HEK293 (cell line): ENCODE measurements at regions not wholly inside any gene's neighbourhood (a gene's known extent, or its start where the extent isn't known, plus 50 kb on each side); places are given as distances from the start of the nearest gene placed in this dataset.

Source experiments
- CTCF ChIA-PET: fragments of 350-600 bp; formaldehyde crosslinking; extraction: SDS; loops from one replicate; lab custom pipeline; 2021; ENCODE audit warnings: antibody characterized with exemption; lab: Yijun Ruan, JAX
- POLR2A ChIA-PET: fragments of 300-600 bp; formaldehyde crosslinking; extraction: SDS; loops from one replicate; lab custom pipeline; 2020; ENCODE audit warnings: antibody characterized with exemption, inconsistent platforms; lab: Yijun Ruan, JAX
- H3K27ac ChIP-seq: fragments of 200-500 bp; sonication (Bioruptor generic); 2 replicates; pipeline ENCODE4 v1.5.1; 2014; ENCODE audit warnings: low read depth, low read length, control low read depth, inconsistent platforms; ENCODE audit errors: extremely low read depth
- H3K36me3 ChIP-seq, 2 experiments: fragments of 200-500 bp in 1 of 2; sonication (Bioruptor generic) in 1 of 2; 1 replicate in 1 of 2; 2 replicates in 1 of 2; pipeline ENCODE4 v1.5.1; 2014 to 2017; ENCODE audit warnings: inconsistent platforms in 2 of 2, low read length in 2 of 2; ENCODE audit not compliant: control insufficient read depth in 2 of 2, insufficient read depth in 1 of 2
- H3K4me1 ChIP-seq: fragments of 200-500 bp; sonication (Bioruptor generic); 2 replicates; pipeline ENCODE4 v1.5.1; 2014; ENCODE audit warnings: mild to moderate bottlenecking, low read length, inconsistent platforms; ENCODE audit not compliant: control insufficient read depth, insufficient read depth
- H3K4me3 ChIP-seq: 2 replicates; pipeline ENCODE4 v1.5.1; 2011; ENCODE audit warnings: low read depth, mild to moderate bottlenecking, control low read depth, low read length, moderate library complexity
- H3K9me3 ChIP-seq: fragments of 200-500 bp; sonication (Bioruptor generic); 2 replicates; pipeline ENCODE4 v1.5.1; 2014; ENCODE audit warnings: low read depth, low read length, inconsistent platforms; ENCODE audit not compliant: control insufficient read depth, insufficient read depth
- KLF8 ChIP-seq: fragments of 450-650 bp; formaldehyde crosslinking; IDR thresholded peaks from 2 replicates; pipeline ENCODE4 v1.5.1; 2016; ENCODE audit warnings: missing biosample characterization, missing genetic modification characterization
- MEIS1 ChIP-seq: sonication (generic); formaldehyde crosslinking; IDR thresholded peaks from 2 replicates; pipeline ENCODE4 v1.8.1; 2022; ENCODE audit warnings: missing genetic modification reagents, mild to moderate bottlenecking, borderline replicate concordance
- MYNN ChIP-seq: fragments of 450-650 bp; formaldehyde crosslinking; IDR thresholded peaks from 2 replicates; pipeline ENCODE4 v1.5.1; 2016; ENCODE audit warnings: missing biosample characterization, missing genetic modification characterization, borderline replicate concordance
- ZIC2 ChIP-seq: fragments of 450-650 bp; formaldehyde crosslinking; IDR thresholded peaks from 2 replicates; pipeline ENCODE4 v1.5.1; 2016; ENCODE audit warnings: missing biosample characterization, missing genetic modification characterization
- ZNF140 ChIP-seq: fragments of 450-650 bp; formaldehyde crosslinking; IDR thresholded peaks from 2 replicates; pipeline ENCODE4 v1.5.1; 2016; ENCODE audit warnings: missing biosample characterization, missing genetic modification characterization
- ZNF16 ChIP-seq: fragments of 450-650 bp; formaldehyde crosslinking; IDR thresholded peaks from 2 replicates; pipeline ENCODE4 v1.5.1; 2016; ENCODE audit warnings: low read depth, missing biosample characterization, missing genetic modification characterization
- ZNF239 ChIP-seq: fragments of 450-650 bp; formaldehyde crosslinking; IDR thresholded peaks from 2 replicates; pipeline ENCODE4 v1.5.1; 2016; ENCODE audit warnings: missing biosample characterization, missing genetic modification characterization
- ZNF350 ChIP-seq: fragments of 450-650 bp; formaldehyde crosslinking; IDR thresholded peaks from 2 replicates; pipeline ENCODE4 v1.5.0; 2017; ENCODE audit warnings: missing biosample characterization, mild to moderate bottlenecking, missing genetic modification characterization
- ZNF404 ChIP-seq: fragments of 450-650 bp; formaldehyde crosslinking; IDR thresholded peaks from 2 replicates; pipeline ENCODE4 v1.5.1; 2017; ENCODE audit warnings: missing biosample characterization, missing genetic modification characterization
- ZNF416 ChIP-seq: fragments of 450-650 bp; formaldehyde crosslinking; IDR thresholded peaks from 2 replicates; pipeline ENCODE4 v1.5.1; 2016; ENCODE audit warnings: missing biosample characterization, missing genetic modification characterization
- ZNF423 ChIP-seq: fragments of 450-650 bp; formaldehyde crosslinking; IDR thresholded peaks from 2 replicates; pipeline ENCODE4 v1.5.1; 2016; ENCODE audit warnings: missing biosample characterization, missing genetic modification characterization
- ZNF48 ChIP-seq: fragments of 450-650 bp; formaldehyde crosslinking; IDR thresholded peaks from 2 replicates; pipeline ENCODE4 v1.5.1; 2016; ENCODE audit warnings: missing biosample characterization, missing genetic modification characterization
- ZNF521 ChIP-seq: fragments of 450-650 bp; formaldehyde crosslinking; IDR thresholded peaks from 2 replicates; pipeline ENCODE4 v1.5.1; 2017; ENCODE audit warnings: missing biosample characterization, mild to moderate bottlenecking, missing genetic modification characterization
- ZNF549 ChIP-seq: fragments of 450-650 bp; IDR thresholded peaks from 2 replicates; pipeline ENCODE4 v1.5.1; 2018; ENCODE audit warnings: missing biosample characterization, missing genetic modification characterization, mild to moderate bottlenecking, inconsistent platforms, moderate library complexity
- ZNF610 ChIP-seq: fragments of 450-650 bp; formaldehyde crosslinking; IDR thresholded peaks from 2 replicates; pipeline ENCODE4 v1.5.1; 2016; ENCODE audit warnings: missing biosample characterization, missing genetic modification characterization, borderline replicate concordance
- ZNF701 ChIP-seq: fragments of 450-650 bp; formaldehyde crosslinking; IDR thresholded peaks from 2 replicates; pipeline ENCODE4 v1.5.1; 2016; ENCODE audit warnings: missing biosample characterization, missing genetic modification characterization
- ZNF707 ChIP-seq: fragments of 450-650 bp; formaldehyde crosslinking; IDR thresholded peaks from 2 replicates; pipeline ENCODE4 v1.5.1; 2016; ENCODE audit warnings: missing biosample characterization, missing genetic modification characterization
- ZNF768 ChIP-seq: fragments of 450-650 bp; formaldehyde crosslinking; IDR thresholded peaks from 2 replicates; pipeline ENCODE4 v1.5.1; 2018; ENCODE audit warnings: missing biosample characterization, mild to moderate bottlenecking, missing genetic modification characterization
- ZNF776 ChIP-seq: fragments of 450-650 bp; formaldehyde crosslinking; IDR thresholded peaks from 2 replicates; pipeline ENCODE4 v1.5.0; 2017; ENCODE audit warnings: missing biosample characterization, missing genetic modification characterization, borderline replicate concordance
- TF ChIP-seq, protein P1 (sequence below): fragments of 450-650 bp; formaldehyde crosslinking; IDR thresholded peaks from 2 replicates; pipeline ENCODE4 v1.5.1; 2016; ENCODE audit warnings: missing biosample characterization, missing genetic modification characterization
- TF ChIP-seq, protein P2 (sequence below): fragments of 450-650 bp; formaldehyde crosslinking; IDR thresholded peaks from 2 replicates; pipeline ENCODE4 v1.5.1; 2016; ENCODE audit warnings: missing biosample characterization, missing genetic modification characterization
- TF ChIP-seq, protein P3 (sequence below): fragments of 450-650 bp; formaldehyde crosslinking; IDR thresholded peaks from 2 replicates; pipeline ENCODE4 v1.5.1; 2016; ENCODE audit warnings: missing biosample characterization, missing genetic modification characterization
- TF ChIP-seq, protein P4 (sequence below): fragments of 450-650 bp; formaldehyde crosslinking; IDR thresholded peaks from 2 replicates; pipeline ENCODE4 v1.5.1; 2017; ENCODE audit warnings: missing biosample characterization, mild to moderate bottlenecking, missing genetic modification characterization, moderate library complexity
- TF ChIP-seq, protein P5 (sequence below): fragments of 450-650 bp; formaldehyde crosslinking; optimal IDR thresholded peaks from 2 replicates; pipeline ENCODE3; 2016; ENCODE audit warnings: missing biosample characterization, mild to moderate bottlenecking, missing genetic modification characterization

DNA sequence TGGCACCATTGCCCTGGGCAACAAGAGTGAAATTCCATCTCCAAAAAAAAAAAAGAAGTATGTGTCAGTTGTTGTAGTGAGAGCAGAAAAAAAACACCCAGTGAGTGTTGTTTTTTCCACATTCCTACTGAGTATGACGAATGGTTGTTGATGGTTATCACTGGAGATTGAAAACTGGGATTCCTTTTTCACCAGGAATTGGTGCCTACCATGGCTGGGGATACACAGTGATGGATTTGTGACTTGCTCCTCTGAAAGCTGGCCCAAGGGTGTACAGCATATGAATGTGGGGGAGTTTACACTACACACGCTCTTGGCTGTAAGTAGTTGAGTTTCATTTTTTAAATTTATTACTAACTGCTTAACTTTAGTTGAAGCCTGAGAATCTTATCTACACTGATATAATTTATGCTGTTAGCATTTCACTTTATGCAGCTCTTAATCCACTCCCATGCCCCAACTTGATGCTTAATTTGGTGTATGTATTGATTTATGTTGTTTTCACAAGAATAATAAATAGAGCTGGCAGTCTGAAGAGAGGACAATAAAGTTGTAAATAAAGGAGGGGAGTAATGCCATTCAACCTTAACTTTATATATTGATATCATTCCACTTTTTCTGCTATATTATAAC lies 56.0 kb upstream of the MME start (continued):
- TF ChIP-seq, protein P1, sequence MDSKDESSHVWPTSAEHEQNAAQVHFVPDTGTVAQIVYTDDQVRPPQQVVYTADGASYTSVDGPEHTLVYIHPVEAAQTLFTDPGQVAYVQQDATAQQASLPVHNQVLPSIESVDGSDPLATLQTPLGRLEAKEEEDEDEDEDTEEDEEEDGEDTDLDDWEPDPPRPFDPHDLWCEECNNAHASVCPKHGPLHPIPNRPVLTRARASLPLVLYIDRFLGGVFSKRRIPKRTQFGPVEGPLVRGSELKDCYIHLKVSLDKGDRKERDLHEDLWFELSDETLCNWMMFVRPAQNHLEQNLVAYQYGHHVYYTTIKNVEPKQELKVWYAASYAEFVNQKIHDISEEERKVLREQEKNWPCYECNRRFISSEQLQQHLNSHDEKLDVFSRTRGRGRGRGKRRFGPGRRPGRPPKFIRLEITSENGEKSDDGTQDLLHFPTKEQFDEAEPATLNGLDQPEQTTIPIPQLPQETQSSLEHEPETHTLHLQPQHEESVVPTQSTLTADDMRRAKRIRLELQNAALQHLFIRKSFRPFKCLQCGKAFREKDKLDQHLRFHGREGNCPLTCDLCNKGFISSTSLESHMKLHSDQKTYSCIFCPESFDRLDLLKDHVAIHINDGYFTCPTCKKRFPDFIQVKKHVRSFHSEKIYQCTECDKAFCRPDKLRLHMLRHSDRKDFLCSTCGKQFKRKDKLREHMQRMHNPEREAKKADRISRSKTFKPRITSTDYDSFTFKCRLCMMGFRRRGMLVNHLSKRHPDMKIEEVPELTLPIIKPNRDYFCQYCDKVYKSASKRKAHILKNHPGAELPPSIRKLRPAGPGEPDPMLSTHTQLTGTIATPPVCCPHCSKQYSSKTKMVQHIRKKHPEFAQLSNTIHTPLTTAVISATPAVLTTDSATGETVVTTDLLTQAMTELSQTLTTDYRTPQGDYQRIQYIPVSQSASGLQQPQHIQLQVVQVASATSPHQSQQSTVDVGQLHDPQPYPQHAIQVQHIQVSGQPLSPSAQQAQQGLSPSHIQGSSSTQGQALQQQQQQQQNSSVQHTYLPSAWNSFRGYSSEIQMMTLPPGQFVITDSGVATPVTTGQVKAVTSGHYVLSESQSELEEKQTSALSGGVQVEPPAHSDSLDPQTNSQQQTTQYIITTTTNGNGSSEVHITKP (tag by site-specific recombination): 0 out of 2 replicates have a peak, but pooled peaks have one; percentile 17

DNA sequence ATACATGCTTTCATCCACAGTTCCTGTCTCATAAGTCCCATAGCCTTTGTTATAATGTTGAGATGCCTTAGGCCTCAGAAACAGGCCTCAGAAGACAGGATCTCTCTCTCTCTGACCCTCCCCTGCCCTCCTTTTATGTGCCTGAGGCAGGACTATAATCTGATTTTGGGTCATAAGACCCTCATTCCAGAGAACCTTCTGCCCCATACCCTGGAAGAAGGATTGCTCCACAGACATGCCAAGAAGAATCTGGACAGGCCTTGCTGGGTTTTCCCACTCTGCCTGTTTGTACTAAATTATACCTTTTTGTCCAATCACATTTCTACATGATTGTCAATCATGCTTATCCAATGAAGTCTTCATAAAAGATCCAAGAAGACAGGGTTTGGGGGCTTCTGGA lies 57.2 kb upstream of the MME start:
- TF ChIP-seq ZNF521 (tag by site-specific recombination) (no peak), ZNF707 (tag by site-specific recombination) (no peak), ZNF48 (tag by site-specific recombination) (no peak), MEIS1 (CRISPR knock-in tag) (no peak), ZNF16 (tag by site-specific recombination) (no peak), ZNF701 (tag by site-specific recombination) (no peak), MYNN (tag by site-specific recombination) (no peak), ZNF140 (no peak), ZNF404 (tag by site-specific recombination) (no peak), ZNF776 (tag by site-specific recombination) (no peak), ZNF350 (tag by site-specific recombination) (no peak), ZNF549 (no peak)
- TF ChIP-seq, protein P2, sequence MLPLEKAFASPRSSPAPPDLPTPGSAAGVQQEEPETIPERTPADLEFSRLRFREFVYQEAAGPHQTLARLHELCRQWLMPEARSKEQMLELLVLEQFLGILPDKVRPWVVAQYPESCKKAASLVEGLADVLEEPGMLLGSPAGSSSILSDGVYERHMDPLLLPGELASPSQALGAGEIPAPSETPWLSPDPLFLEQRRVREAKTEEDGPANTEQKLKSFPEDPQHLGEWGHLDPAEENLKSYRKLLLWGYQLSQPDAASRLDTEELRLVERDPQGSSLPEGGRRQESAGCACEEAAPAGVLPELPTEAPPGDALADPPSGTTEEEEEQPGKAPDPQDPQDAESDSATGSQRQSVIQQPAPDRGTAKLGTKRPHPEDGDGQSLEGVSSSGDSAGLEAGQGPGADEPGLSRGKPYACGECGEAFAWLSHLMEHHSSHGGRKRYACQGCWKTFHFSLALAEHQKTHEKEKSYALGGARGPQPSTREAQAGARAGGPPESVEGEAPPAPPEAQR (tag by site-specific recombination): no peak
- TF ChIP-seq, protein P3, sequence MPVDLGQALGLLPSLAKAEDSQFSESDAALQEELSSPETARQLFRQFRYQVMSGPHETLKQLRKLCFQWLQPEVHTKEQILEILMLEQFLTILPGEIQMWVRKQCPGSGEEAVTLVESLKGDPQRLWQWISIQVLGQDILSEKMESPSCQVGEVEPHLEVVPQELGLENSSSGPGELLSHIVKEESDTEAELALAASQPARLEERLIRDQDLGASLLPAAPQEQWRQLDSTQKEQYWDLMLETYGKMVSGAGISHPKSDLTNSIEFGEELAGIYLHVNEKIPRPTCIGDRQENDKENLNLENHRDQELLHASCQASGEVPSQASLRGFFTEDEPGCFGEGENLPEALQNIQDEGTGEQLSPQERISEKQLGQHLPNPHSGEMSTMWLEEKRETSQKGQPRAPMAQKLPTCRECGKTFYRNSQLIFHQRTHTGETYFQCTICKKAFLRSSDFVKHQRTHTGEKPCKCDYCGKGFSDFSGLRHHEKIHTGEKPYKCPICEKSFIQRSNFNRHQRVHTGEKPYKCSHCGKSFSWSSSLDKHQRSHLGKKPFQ (tag by site-specific recombination): no peak
- H3K36me3 ChIP-seq: no peaks in the 10 kb centered on the region
- no peaks in the 10 kb centered on the region for H3K9me3 ChIP-seq
- CTCF ChIA-PET: no interaction called here
- H3K4me3 ChIP-seq: no peak overlapping the region
- no peaks in the 10 kb centered on the region for H3K4me1 ChIP-seq
- H3K27ac ChIP-seq: no peak overlapping the region
- POLR2A ChIA-PET: no interaction called here

DNA sequence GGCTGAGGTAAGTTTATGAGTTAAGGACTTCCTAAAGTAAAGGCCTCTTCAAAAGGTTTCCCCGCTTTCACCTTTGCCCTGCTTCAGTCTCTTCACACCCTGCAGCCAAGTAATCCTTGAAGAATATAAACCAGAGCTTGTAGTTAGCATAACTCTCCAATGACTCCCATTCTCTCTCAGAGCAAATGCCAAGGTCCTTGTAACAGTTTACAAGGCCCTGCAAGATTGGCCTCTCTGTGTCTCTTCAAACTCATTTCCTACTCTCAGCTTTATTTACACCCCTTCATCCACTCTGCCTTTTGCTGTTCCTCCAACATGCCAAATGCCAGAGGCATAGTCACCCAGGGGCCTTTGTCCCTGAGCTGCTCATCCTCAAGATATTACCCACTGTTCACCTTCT lies 60.5 kb upstream of the MME start:
- H3K27ac ChIP-seq: no peak overlapping the region
- no peaks in the 10 kb centered on the region for H3K36me3 ChIP-seq
- H3K4me1 ChIP-seq: no peaks in the 10 kb centered on the region
- no peak overlapping the region for H3K4me3 ChIP-seq
- H3K9me3 ChIP-seq: no peaks in the 10 kb centered on the region
- ChIA-PET CTCF (no interaction called here), POLR2A (no interaction called here)
- no peak for TF ChIP-seq ZIC2
- TF ChIP-seq ZNF416 (tag by site-specific recombination): no peak
- TF ChIP-seq, protein P4, sequence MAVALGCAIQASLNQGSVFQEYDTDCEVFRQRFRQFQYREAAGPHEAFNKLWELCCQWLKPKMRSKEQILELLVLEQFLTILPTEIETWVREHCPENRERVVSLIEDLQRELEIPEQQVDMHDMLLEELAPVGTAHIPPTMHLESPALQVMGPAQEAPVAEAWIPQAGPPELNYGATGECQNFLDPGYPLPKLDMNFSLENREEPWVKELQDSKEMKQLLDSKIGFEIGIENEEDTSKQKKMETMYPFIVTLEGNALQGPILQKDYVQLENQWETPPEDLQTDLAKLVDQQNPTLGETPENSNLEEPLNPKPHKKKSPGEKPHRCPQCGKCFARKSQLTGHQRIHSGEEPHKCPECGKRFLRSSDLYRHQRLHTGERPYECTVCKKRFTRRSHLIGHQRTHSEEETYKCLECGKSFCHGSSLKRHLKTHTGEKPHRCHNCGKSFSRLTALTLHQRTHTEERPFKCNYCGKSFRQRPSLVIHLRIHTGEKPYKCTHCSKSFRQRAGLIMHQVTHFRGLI (tag by site-specific recombination): no peak
- TF ChIP-seq ZNF423: no peak
- TF ChIP-seq ZNF610 (tag by site-specific recombination): no peak
- TF ChIP-seq, protein P5, sequence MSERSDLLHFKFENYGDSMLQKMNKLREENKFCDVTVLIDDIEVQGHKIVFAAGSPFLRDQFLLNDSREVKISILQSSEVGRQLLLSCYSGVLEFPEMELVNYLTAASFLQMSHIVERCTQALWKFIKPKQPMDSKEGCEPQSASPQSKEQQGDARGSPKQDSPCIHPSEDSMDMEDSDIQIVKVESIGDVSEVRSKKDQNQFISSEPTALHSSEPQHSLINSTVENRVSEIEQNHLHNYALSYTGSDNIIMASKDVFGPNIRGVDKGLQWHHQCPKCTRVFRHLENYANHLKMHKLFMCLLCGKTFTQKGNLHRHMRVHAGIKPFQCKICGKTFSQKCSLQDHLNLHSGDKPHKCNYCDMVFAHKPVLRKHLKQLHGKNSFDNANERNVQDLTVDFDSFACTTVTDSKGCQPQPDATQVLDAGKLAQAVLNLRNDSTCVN: no peak
- TF ChIP-seq ZNF239 (tag by site-specific recombination): no peak
- no peak for TF ChIP-seq KLF8 (tag by site-specific recombination)
- TF ChIP-seq ZNF701 (tag by site-specific recombination): no peak
- TF ChIP-seq ZNF768 (tag by site-specific recombination): no peak
